HT1080 (cell line): ENCODE measurements at regions not wholly inside any gene's neighbourhood (a gene's known extent, or its start where the extent isn't known, plus 50 kb on each side); places are given as distances from the start of the nearest gene placed in this dataset.
A peak's percentile ranks its signal among the peaks of the same experiment; 100 is the strongest.
"Not testable (repeated sequence)": the region's sequence is repeated elsewhere in the genome, so short reads cannot be mapped to it uniquely, and the experiment has no call there.

ENCODE experiments used
- DNase-seq: peaks from one replicate; pipeline ENCODE4 v3.0.0-alpha.2; 2015; ENCODE audit warnings: low read depth

- peak; percentile 58 for DNase-seq
Observed at GRCh38 chr1:99535470-99536164, 110.3 kb upstream of the PALMD start.

- DNase-seq: no peak
Observed at GRCh38 chr1:99537886-99538617, 107.9 kb upstream of the PALMD start.

- DNase-seq: no peak
Observed at GRCh38 chr1:99538618-99538956, 107.3 kb upstream of the PALMD start.

- DNase-seq: no peak
Observed at GRCh38 chr1:99539131-99539530, 106.8 kb upstream of the PALMD start.

- no peak for DNase-seq
Observed at GRCh38 chr1:99540744-99541143, 105.2 kb upstream of the PALMD start.

- peak; percentile 79 for DNase-seq
Observed at GRCh38 chr1:99544328-99544727, 101.6 kb upstream of the PALMD start.

GRCh38 chr1:99546432-99547416 lies 99.2 kb upstream of the PALMD start:
- DNase-seq: no peak

GRCh38 chr1:99548943-99549605 lies 96.8 kb upstream of the PALMD start:
- no peak for DNase-seq

- no peak for DNase-seq
Observed at GRCh38 chr1:99550198-99550597, 95.7 kb upstream of the PALMD start.

GRCh38 chr1:99551812-99552614 lies 93.9 kb upstream of the PALMD start:
- no peak for DNase-seq

GRCh38 chr1:99553301-99553700 lies 92.6 kb upstream of the PALMD start:
- no peak for DNase-seq

GRCh38 chr1:99553819-99554218 lies 92.1 kb upstream of the PALMD start:
- DNase-seq: not testable (repeated sequence)

GRCh38 chr1:99554727-99555126 lies 91.2 kb upstream of the PALMD start:
- DNase-seq: no peak

GRCh38 chr1:99557546-99558202 lies 88.2 kb upstream of the PALMD start:
- DNase-seq: peak; percentile 81

GRCh38 chr1:99559166-99559565 lies 86.7 kb upstream of the PALMD start:
- DNase-seq: no peak

GRCh38 chr1:99560207-99561040 lies 85.5 kb upstream of the PALMD start:
- no peak for DNase-seq

- no peak for DNase-seq
Observed at GRCh38 chr1:99561952-99562351, 84.0 kb upstream of the PALMD start.

- DNase-seq: no peak
Observed at GRCh38 chr1:99565606-99566289, 80.2 kb upstream of the PALMD start.
